ENCODE measurements at regions not wholly inside any gene's neighbourhood (a gene's known extent, or its start where the extent isn't known, plus 50 kb on each side); places are given as distances from the start of the nearest gene placed in this dataset.

DNA sequence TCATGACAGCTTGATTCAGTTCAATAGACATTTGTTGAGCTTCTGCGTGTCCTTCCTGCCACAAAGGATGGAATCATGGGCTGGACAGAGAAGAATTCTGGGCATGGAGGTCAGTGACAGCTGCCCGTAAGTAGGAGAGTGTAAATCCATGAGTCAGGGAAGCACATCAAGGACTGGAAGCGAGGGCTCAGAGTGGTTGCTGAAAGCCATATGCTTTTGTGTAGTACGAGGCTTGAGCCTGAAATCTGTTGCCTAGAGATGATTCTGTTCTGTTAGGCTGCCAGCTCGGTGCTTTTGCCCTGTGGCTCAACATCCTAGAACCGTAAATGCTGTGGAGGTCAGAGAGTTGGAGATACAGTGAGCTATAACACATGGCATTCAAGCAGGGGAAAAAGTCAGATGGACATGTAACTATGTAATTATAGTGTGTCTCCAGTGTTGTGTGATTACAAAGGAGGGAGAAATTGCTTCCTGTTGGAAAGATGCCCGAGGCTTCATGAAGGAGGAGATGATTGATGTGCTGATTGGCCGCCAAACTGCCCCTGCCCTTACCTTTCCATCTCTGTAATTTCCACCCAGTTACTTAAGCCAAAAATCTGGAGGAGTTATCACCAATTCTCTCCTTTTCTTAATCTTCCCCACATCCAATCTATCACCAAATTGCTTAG is 92.8 kb upstream of the CACNA1E start:
- no peak overlapping the region for H3K4me2 ChIP-seq (ENCODE audit: low read length)
- no peak overlapping the region for H2BK120ac ChIP-seq (ENCODE audit: low read depth, low read length)
- H3K36me3 ChIP-seq (ENCODE audit: control insufficient read depth, insufficient read depth, low read length) = no peaks in the 10 kb centered on the region
- no peak overlapping the region for H2AK5ac ChIP-seq (ENCODE audit: low read length)
- H3K4ac ChIP-seq (ENCODE audit: low read depth, low read length) = no peak overlapping the region
- no peaks in the 10 kb centered on the region for H3K4me1 ChIP-seq (ENCODE audit: control insufficient read depth, low read depth, low read length)
- no peak overlapping the region for H2BK5ac ChIP-seq (ENCODE audit: low read length)
- no peak overlapping the region for H4K8ac ChIP-seq (ENCODE audit: low read depth, low read length)
- H4K5ac ChIP-seq (ENCODE audit: low read length) = no peak overlapping the region
- H3K27ac ChIP-seq (ENCODE audit: low read depth, low read length) = no peak overlapping the region
- no peak overlapping the region for H3K9ac ChIP-seq (ENCODE audit: low read length)
- no peak for DNase-seq
- H3K27me3 ChIP-seq (ENCODE audit: insufficient read depth, low read length, poor library complexity) = no peaks in the 10 kb centered on the region
- no CpG with 5 or more reads among the region's 8 CpGs for WGBS (ENCODE audit: extremely low coverage, insufficient coverage, low lambda C conversion rate)
- no peak overlapping the region for H3K18ac ChIP-seq (ENCODE audit: low read length)
- no peak overlapping the region for H2BK15ac ChIP-seq (replicated peaks; ENCODE audit: low read depth)
- no peaks in the 10 kb centered on the region for H3K79me1 ChIP-seq (ENCODE audit: low read length)
- no peak overlapping the region for H3K4me3 ChIP-seq (ENCODE audit: low read length)
- H3K56ac ChIP-seq (ENCODE audit: low read length) = no peak overlapping the region
- H3K79me2 ChIP-seq (ENCODE audit: control insufficient read depth, insufficient read depth, low read length) = no peaks in the 10 kb centered on the region
- no peak overlapping the region for H3K23ac ChIP-seq (ENCODE audit: low read length)

DNA sequence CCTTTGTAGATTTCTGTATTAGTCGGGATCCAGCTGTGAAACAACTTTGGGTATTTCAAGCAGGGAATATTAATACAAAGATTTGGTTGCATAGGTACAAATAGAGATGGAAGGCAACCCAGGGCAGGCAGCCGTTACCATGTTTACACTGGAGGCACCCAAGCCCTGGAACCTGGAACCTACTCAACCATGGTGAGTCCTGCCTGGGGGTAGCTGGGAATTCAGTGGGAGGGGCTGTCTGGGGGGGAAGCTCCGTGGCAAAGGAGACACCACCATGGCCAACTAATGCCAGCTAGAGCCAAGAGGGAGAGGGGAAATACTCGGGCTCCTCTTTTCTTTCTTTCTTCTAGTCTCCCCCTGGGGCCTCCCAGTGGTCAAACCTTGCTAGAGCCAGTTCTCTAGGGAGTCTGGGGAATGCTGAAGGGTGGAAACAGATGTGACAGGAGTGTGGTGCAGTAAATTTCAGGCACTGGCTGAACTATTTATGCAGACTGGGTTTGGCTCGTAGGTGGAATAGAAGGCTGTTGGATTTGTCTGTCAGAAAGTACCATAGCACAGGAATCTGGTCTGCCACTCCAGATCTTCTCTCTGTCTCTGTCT is 91.9 kb upstream of the CACNA1E start:
- Histone ChIP-seq H3K56ac (ENCODE audit: low read length) (no peak overlapping the region), H3K23ac (ENCODE audit: low read length) (no peak overlapping the region), H3K79me2 (ENCODE audit: control insufficient read depth, insufficient read depth, low read length) (no peaks in the 10 kb centered on the region), H2BK5ac (ENCODE audit: low read length) (no peak overlapping the region), H3K27me3 (ENCODE audit: insufficient read depth, low read length, poor library complexity) (no peaks in the 10 kb centered on the region), H4K5ac (ENCODE audit: low read length) (no peak overlapping the region), H3K4me3 (ENCODE audit: low read length) (no peak overlapping the region), H3K4me2 (ENCODE audit: low read length) (no peak overlapping the region), H2AK5ac (ENCODE audit: low read length) (no peak overlapping the region), H3K9ac (ENCODE audit: low read length) (no peak overlapping the region), H3K4me1 (ENCODE audit: control insufficient read depth, low read depth, low read length) (no peaks in the 10 kb centered on the region), H3K4ac (ENCODE audit: low read depth, low read length) (no peak overlapping the region), H2BK120ac (ENCODE audit: low read depth, low read length) (no peak overlapping the region), H3K27ac (ENCODE audit: low read depth, low read length) (no peak overlapping the region), H3K36me3 (ENCODE audit: control insufficient read depth, insufficient read depth, low read length) (no peaks in the 10 kb centered on the region), H3K79me1 (ENCODE audit: low read length) (no peaks in the 10 kb centered on the region), H3K18ac (ENCODE audit: low read length) (no peak overlapping the region), H4K8ac (ENCODE audit: low read depth, low read length) (no peak overlapping the region), H2BK15ac (replicated peaks; ENCODE audit: low read depth) (no peak overlapping the region)
- WGBS (ENCODE audit: extremely low coverage, insufficient coverage, low lambda C conversion rate) = no CpG with 5 or more reads among the region's 5 CpGs
- DNase-seq = peak; percentile 68

DNA sequence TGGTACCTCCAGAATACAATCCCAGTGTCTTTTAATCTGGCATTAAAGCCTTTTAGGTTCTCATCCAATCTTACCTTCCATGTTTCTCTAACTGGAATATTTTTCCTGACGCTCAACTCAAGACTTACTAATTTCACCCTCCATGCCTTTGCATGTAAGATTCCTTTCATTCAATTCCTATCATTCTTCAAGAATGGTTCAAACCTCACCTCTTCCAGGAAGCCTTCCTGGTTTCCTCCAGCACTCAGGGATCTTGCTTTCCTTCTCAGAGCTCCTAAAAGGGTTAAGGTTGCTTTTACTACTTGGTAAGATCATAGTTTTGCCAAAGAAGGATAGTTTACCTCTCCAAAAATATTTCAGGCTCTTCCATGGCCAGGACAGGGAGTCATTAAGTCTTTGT is 91.2 kb upstream of the CACNA1E start:
- H3K36me3 ChIP-seq (ENCODE audit: control insufficient read depth, insufficient read depth, low read length) = no peaks in the 10 kb centered on the region
- DNase-seq = no peak
- H3K4me1 ChIP-seq (ENCODE audit: control insufficient read depth, low read depth, low read length) = no peaks in the 10 kb centered on the region
- H3K4ac ChIP-seq (ENCODE audit: low read depth, low read length) = no peak overlapping the region
- no peak overlapping the region for H2BK5ac ChIP-seq (ENCODE audit: low read length)
- H3K27me3 ChIP-seq (ENCODE audit: insufficient read depth, low read length, poor library complexity) = no peaks in the 10 kb centered on the region
- H4K5ac ChIP-seq (ENCODE audit: low read length) = no peak overlapping the region
- H4K8ac ChIP-seq (ENCODE audit: low read depth, low read length) = no peak overlapping the region
- H3K79me2 ChIP-seq (ENCODE audit: control insufficient read depth, insufficient read depth, low read length) = no peaks in the 10 kb centered on the region
- H2BK15ac ChIP-seq (replicated peaks; ENCODE audit: low read depth) = no peak overlapping the region
- no peak overlapping the region for H3K18ac ChIP-seq (ENCODE audit: low read length)
- H2AK5ac ChIP-seq (ENCODE audit: low read length) = no peak overlapping the region
- H3K23ac ChIP-seq (ENCODE audit: low read length) = no peak overlapping the region
- WGBS (ENCODE audit: extremely low coverage, insufficient coverage, low lambda C conversion rate) = no CpG with 5 or more reads among the region's 1 CpG
- H3K56ac ChIP-seq (ENCODE audit: low read length) = no peak overlapping the region
- H3K9ac ChIP-seq (ENCODE audit: low read length) = no peak overlapping the region
- no peak overlapping the region for H3K27ac ChIP-seq (ENCODE audit: low read depth, low read length)
- H3K4me2 ChIP-seq (ENCODE audit: low read length) = no peak overlapping the region
- no peaks in the 10 kb centered on the region for H3K79me1 ChIP-seq (ENCODE audit: low read length)
- no peak overlapping the region for H3K4me3 ChIP-seq (ENCODE audit: low read length)
- H2BK120ac ChIP-seq (ENCODE audit: low read depth, low read length) = no peak overlapping the region

DNA sequence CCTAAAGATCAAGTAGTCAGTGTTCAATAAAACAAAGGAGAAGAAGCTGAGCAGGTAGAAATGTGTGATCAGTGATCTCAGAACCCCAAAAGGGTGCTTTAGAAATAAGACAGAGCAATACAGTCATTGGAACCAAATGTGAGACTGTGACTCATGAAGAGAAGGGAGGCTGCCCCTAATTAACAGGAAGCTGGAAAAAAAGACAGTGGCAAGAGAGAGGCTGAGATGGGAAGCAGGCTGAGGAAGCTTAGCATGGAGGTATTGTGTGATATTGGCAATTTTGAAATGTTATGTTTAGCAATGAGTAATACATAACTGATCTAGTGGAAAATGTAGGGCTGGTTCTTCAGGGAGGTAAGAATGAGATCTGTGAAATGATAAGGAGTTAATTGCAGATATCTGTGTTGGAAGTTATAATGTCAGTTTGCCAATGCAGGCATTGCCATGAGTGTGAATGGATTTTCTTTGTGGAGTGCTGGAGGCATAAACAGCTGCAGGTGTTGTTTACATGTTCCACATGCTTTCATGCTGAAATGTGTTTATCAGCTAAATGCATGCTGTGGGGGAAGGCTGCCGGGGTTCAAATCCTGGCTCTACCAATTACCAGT is 90.6 kb upstream of the CACNA1E start:
- Histone ChIP-seq H3K27ac (ENCODE audit: low read depth, low read length) (no peak overlapping the region), H4K5ac (ENCODE audit: low read length) (no peak overlapping the region), H3K4ac (ENCODE audit: low read depth, low read length) (no peak overlapping the region), H3K27me3 (ENCODE audit: insufficient read depth, low read length, poor library complexity) (no peaks in the 10 kb centered on the region), H2BK120ac (ENCODE audit: low read depth, low read length) (no peak overlapping the region), H3K23ac (ENCODE audit: low read length) (no peak overlapping the region), H3K4me1 (ENCODE audit: control insufficient read depth, low read depth, low read length) (no peaks in the 10 kb centered on the region), H4K8ac (ENCODE audit: low read depth, low read length) (no peak overlapping the region), H2AK5ac (ENCODE audit: low read length) (no peak overlapping the region), H3K56ac (ENCODE audit: low read length) (no peak overlapping the region), H3K4me2 (ENCODE audit: low read length) (no peak overlapping the region), H3K79me2 (ENCODE audit: control insufficient read depth, insufficient read depth, low read length) (no peaks in the 10 kb centered on the region), H3K79me1 (ENCODE audit: low read length) (no peaks in the 10 kb centered on the region), H3K36me3 (ENCODE audit: control insufficient read depth, insufficient read depth, low read length) (no peaks in the 10 kb centered on the region), H3K18ac (ENCODE audit: low read length) (no peak overlapping the region), H2BK5ac (ENCODE audit: low read length) (no peak overlapping the region), H2BK15ac (replicated peaks; ENCODE audit: low read depth) (no peak overlapping the region), H3K9ac (ENCODE audit: low read length) (no peak overlapping the region), H3K4me3 (ENCODE audit: low read length) (no peak overlapping the region)
- no CpG with 5 or more reads among the region's 1 CpG for WGBS (ENCODE audit: extremely low coverage, insufficient coverage, low lambda C conversion rate)
- DNase-seq = no peak

DNA sequence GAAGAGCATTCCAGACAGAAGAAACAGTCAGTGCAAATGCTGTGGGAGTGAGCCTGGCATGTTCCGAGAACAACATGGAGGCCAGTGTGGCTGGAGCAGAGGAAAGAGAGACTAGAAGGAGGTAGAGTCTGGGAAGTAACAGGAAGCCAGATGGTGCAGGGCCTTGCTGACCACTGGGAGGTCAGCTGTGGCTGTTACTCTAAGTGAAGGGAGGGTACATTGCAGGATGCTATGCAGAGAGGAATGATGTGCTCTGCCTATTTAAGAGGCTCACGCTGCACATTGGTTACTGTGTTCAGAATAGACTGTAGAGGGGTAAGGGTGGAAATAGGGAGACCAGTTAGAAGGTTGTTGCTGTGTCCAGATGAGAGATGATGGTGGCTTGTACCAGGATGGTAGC is 88.6 kb upstream of the CACNA1E start:
- H3K4ac ChIP-seq (ENCODE audit: low read depth, low read length) = no peak overlapping the region
- H3K27me3 ChIP-seq (ENCODE audit: insufficient read depth, low read length, poor library complexity) = no peaks in the 10 kb centered on the region
- no peak overlapping the region for H2BK5ac ChIP-seq (ENCODE audit: low read length)
- H3K4me1 ChIP-seq (ENCODE audit: control insufficient read depth, low read depth, low read length) = no peaks in the 10 kb centered on the region
- H4K8ac ChIP-seq (ENCODE audit: low read depth, low read length) = no peak overlapping the region
- no peak overlapping the region for H3K4me2 ChIP-seq (ENCODE audit: low read length)
- H3K9ac ChIP-seq (ENCODE audit: low read length) = no peak overlapping the region
- no peak overlapping the region for H2AK5ac ChIP-seq (ENCODE audit: low read length)
- H3K4me3 ChIP-seq (ENCODE audit: low read length) = no peak overlapping the region
- H3K79me1 ChIP-seq (ENCODE audit: low read length) = no peaks in the 10 kb centered on the region
- WGBS (ENCODE audit: extremely low coverage, insufficient coverage, low lambda C conversion rate) = no CpG with 5 or more reads among the region's 2 CpGs
- no peaks in the 10 kb centered on the region for H3K36me3 ChIP-seq (ENCODE audit: control insufficient read depth, insufficient read depth, low read length)
- no peak overlapping the region for H3K27ac ChIP-seq (ENCODE audit: low read depth, low read length)
- H3K18ac ChIP-seq (ENCODE audit: low read length) = no peak overlapping the region
- no peak overlapping the region for H2BK15ac ChIP-seq (replicated peaks; ENCODE audit: low read depth)
- no peak for DNase-seq
- no peak overlapping the region for H2BK120ac ChIP-seq (ENCODE audit: low read depth, low read length)
- H3K79me2 ChIP-seq (ENCODE audit: control insufficient read depth, insufficient read depth, low read length) = no peaks in the 10 kb centered on the region
- no peak overlapping the region for H4K5ac ChIP-seq (ENCODE audit: low read length)
- H3K56ac ChIP-seq (ENCODE audit: low read length) = no peak overlapping the region
- no peak overlapping the region for H3K23ac ChIP-seq (ENCODE audit: low read length)

Data from mesendoderm (in vitro differentiated cells).